ENCODE measurements at regions not wholly inside any gene's neighbourhood (a gene's known extent, or its start where the extent isn't known, plus 50 kb on each side); places are given as distances from the start of the nearest gene placed in this dataset.

DNA sequence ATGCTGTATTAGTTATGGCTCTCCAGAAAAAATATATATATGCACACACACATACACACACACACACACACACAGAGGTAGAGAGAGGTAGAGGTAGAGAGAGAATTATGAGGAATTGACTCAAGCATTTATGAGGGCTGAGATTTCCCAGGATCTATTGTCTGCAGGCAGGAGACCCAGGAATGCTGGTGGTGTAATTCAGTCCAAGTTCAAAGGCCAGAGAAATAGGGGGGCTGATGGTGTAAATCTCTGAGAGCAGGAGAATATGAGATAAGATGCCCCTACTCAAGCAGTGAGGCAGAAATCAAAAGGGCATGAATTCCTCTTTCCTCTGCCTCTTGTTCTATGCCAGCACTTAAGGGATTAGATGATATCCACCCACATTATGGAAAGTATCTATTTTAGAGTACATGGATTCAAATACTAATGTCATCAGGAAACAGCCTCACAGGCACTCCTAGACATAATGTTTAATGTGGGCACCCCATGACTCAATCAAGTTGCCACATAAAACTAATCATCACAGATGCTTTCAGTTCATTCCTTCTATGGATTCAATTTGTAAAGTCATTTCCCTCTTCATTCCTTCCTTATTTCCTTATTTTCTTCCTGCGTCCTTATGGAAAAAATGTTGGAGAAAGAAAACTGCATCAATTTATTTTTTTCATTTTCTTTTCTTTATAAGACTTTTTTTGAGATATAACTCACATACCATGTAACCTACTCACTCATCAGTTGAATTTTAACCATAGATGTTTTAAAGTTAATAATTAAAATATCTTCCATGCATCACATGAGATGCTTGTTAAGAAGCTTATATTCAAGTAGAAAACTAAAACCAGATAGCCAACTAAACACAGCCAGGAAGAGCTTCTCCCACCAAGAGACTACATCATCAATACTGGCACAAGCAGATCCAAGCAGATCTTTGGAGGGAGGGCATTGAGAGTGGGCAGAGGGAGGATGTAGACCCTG is 406.2 kb downstream of the MBD2 start:
- Histone ChIP-seq H3K9me3 (ENCODE audit: insufficient read depth, low read length) (no peaks in the 10 kb centered on the region), H3K4me3 (ENCODE audit: low read length) (no peak overlapping the region), H3K27me3 (ENCODE audit: low read depth, low read length) (no peaks in the 10 kb centered on the region), H4K20me1 (ENCODE audit: insufficient read depth, low read length) (no peaks in the 10 kb centered on the region), H2AFZ (ENCODE audit: low read depth, low read length) (no peak overlapping the region), H3K4me1 (ENCODE audit: low read length) (no peaks in the 10 kb centered on the region), H3K9ac (ENCODE audit: low read length) (no peak overlapping the region), H3K27ac (ENCODE audit: low read length) (no peak overlapping the region), H3K36me3 (replicated peaks; ENCODE audit: low read depth, low read length) (no peaks in the 10 kb centered on the region), H3K4me2 (ENCODE audit: low read length) (no peak overlapping the region), H3K79me2 (ENCODE audit: low read length) (no peaks in the 10 kb centered on the region)
- TF ChIP-seq, protein P1, sequence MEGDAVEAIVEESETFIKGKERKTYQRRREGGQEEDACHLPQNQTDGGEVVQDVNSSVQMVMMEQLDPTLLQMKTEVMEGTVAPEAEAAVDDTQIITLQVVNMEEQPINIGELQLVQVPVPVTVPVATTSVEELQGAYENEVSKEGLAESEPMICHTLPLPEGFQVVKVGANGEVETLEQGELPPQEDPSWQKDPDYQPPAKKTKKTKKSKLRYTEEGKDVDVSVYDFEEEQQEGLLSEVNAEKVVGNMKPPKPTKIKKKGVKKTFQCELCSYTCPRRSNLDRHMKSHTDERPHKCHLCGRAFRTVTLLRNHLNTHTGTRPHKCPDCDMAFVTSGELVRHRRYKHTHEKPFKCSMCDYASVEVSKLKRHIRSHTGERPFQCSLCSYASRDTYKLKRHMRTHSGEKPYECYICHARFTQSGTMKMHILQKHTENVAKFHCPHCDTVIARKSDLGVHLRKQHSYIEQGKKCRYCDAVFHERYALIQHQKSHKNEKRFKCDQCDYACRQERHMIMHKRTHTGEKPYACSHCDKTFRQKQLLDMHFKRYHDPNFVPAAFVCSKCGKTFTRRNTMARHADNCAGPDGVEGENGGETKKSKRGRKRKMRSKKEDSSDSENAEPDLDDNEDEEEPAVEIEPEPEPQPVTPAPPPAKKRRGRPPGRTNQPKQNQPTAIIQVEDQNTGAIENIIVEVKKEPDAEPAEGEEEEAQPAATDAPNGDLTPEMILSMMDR (IDR thresholded peaks at IDR 0.05; ENCODE audit: low read depth, low read length) = no peak

DNA sequence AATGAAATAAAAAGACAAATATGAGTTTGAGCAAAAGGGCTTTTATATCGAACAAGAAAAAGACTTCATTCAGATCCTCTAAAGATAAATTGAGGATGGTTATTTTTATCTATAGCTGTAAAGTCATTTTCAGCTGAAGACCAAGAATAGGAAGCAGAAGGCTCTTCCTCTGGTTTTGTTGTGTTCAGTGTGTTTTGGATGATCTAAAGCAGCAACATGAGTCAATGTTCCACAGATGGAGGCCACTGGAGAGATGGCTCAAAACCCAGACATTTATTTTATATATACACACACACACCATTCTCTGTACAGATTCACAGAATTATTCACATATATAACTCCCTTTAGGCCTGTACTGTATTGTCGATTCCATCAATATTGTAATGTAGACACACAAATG is 424.3 kb downstream of the MBD2 start:
- no peak for TF ChIP-seq EZH2phosphoT487 (IDR thresholded peaks at IDR 0.05; ENCODE audit: low read depth)
- TF ChIP-seq, protein P1 (IDR thresholded peaks at IDR 0.05; ENCODE audit: low read depth, low read length) = no peak
- H3K79me2 ChIP-seq (ENCODE audit: low read length) = no peaks in the 10 kb centered on the region

DNA sequence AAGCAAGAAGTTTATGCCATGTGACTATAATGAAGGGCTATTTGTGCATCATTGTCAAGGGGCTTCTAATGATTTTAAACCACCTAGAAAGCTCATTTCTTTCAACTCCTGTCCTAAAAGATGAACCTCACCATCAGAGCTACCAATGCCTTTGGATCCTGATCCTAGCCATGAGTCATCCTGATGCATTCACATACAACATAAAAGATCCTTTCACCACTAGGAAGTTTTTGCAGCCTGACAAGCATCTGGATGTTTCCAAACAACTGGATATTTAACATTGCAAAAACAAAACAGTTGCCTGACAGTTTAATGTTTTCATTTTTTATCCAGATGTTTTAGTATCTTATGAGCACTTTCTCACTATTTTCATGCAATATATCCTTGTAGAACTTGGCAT is 425.3 kb downstream of the MBD2 start:
- H3K27ac ChIP-seq (ENCODE audit: low read length) = no peak overlapping the region
- H3K9me3 ChIP-seq (ENCODE audit: insufficient read depth, low read length) = peaks cover 3% of the 10 kb centered on the region; the same call in 1 of the 2 replicates
- no peak overlapping the region for H3K4me3 ChIP-seq (ENCODE audit: low read length)
- no peaks in the 10 kb centered on the region for H3K27me3 ChIP-seq (ENCODE audit: low read depth, low read length)
- no peaks in the 10 kb centered on the region for H3K36me3 ChIP-seq (replicated peaks; ENCODE audit: low read depth, low read length)
- no peak overlapping the region for H3K9ac ChIP-seq (ENCODE audit: low read length)
- H2AFZ ChIP-seq (ENCODE audit: low read depth, low read length) = no peak overlapping the region
- no peaks in the 10 kb centered on the region for H3K79me2 ChIP-seq (ENCODE audit: low read length)
- no peak overlapping the region for H3K4me2 ChIP-seq (ENCODE audit: low read length)
- no peak for TF ChIP-seq EZH2phosphoT487 (IDR thresholded peaks at IDR 0.05; ENCODE audit: low read depth)
- TF ChIP-seq, protein P1 (IDR thresholded peaks at IDR 0.05; ENCODE audit: low read depth, low read length) = no peak
- H4K20me1 ChIP-seq (ENCODE audit: insufficient read depth, low read length) = no peaks in the 10 kb centered on the region
- H3K4me1 ChIP-seq (ENCODE audit: low read length) = peaks cover 11% of the 10 kb centered on the region

More for the DNA sequence above, 424.3 kb downstream of the MBD2 start:
- peaks cover 11% of the 10 kb centered on the region for H3K4me1 ChIP-seq (ENCODE audit: low read length)
- H2AFZ ChIP-seq (ENCODE audit: low read depth, low read length) = no peak overlapping the region
- no peak overlapping the region for H3K4me2 ChIP-seq (ENCODE audit: low read length)
- no peak overlapping the region for H3K9ac ChIP-seq (ENCODE audit: low read length)
- no peaks in the 10 kb centered on the region for H3K27me3 ChIP-seq (ENCODE audit: low read depth, low read length)
- no peaks in the 10 kb centered on the region for H4K20me1 ChIP-seq (ENCODE audit: insufficient read depth, low read length)
- peaks cover 4% of the 10 kb centered on the region; the same call in 1 of the 2 replicates for H3K9me3 ChIP-seq (ENCODE audit: insufficient read depth, low read length)
- no peaks in the 10 kb centered on the region for H3K36me3 ChIP-seq (replicated peaks; ENCODE audit: low read depth, low read length)
- H3K4me3 ChIP-seq (ENCODE audit: low read length) = no peak overlapping the region
- no peak overlapping the region for H3K27ac ChIP-seq (ENCODE audit: low read length)

DNA sequence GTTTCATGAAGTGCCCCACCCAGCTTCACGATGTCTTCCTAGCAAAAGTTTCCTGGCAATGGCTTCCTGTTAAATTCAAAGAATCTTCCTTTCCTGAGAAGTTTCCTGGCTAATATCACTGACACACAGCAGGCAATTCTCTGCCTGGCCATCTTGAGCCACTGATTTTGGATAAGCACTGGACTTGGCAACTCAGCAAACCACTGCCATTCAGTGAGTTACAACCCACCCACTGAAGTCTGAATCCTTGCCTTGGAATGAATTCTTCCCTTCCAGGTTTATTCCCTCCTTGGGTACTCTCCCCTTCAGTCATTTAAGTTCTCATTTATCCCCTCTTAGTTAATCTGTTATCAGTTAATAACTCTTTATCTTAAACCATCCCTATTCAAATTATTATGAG is 426.0 kb downstream of the MBD2 start:
- H2AFZ ChIP-seq (ENCODE audit: low read depth, low read length) = no peak overlapping the region
- no peak overlapping the region for H3K4me3 ChIP-seq (ENCODE audit: low read length)
- no peaks in the 10 kb centered on the region for H3K36me3 ChIP-seq (replicated peaks; ENCODE audit: low read depth, low read length)
- no peak overlapping the region for H3K27ac ChIP-seq (ENCODE audit: low read length)
- no peak for TF ChIP-seq EZH2phosphoT487 (IDR thresholded peaks at IDR 0.05; ENCODE audit: low read depth)
- TF ChIP-seq, protein P1 (IDR thresholded peaks at IDR 0.05; ENCODE audit: low read depth, low read length) = no peak
- H3K9me3 ChIP-seq (ENCODE audit: insufficient read depth, low read length) = no peaks in the 10 kb centered on the region
- no peak overlapping the region for H3K9ac ChIP-seq (ENCODE audit: low read length)
- H4K20me1 ChIP-seq (ENCODE audit: insufficient read depth, low read length) = no peaks in the 10 kb centered on the region
- H3K4me2 ChIP-seq (ENCODE audit: low read length) = no peak overlapping the region
- peaks cover 11% of the 10 kb centered on the region for H3K4me1 ChIP-seq (ENCODE audit: low read length)
- H3K79me2 ChIP-seq (ENCODE audit: low read length) = no peaks in the 10 kb centered on the region
- H3K27me3 ChIP-seq (ENCODE audit: low read depth, low read length) = no peaks in the 10 kb centered on the region
